Epithelial cell of esophagus (primary cell): ENCODE measurements at regions not wholly inside any gene's neighbourhood (a gene's known extent, or its start where the extent isn't known, plus 50 kb on each side); places are given as distances from the start of the nearest gene placed in this dataset.

ENCODE experiments used
- DNase-seq: peaks from one replicate; pipeline ENCODE4 v3.0.0; 2010; ENCODE audit warnings: low read depth
- H3K4me3 ChIP-seq: 2 replicates; pipeline ENCODE4 v1.5.1; 2011; ENCODE audit warnings: mild to moderate bottlenecking, low read length, control low read depth
- CTCF ChIP-seq: IDR thresholded peaks from 2 replicates; pipeline ENCODE4 v1.5.1; 2011; ENCODE audit warnings: low read depth, mild to moderate bottlenecking, low read length, control low read depth, inconsistent platforms; ENCODE audit not compliant: insufficient read depth; ENCODE audit errors: missing control alignments

DNA sequence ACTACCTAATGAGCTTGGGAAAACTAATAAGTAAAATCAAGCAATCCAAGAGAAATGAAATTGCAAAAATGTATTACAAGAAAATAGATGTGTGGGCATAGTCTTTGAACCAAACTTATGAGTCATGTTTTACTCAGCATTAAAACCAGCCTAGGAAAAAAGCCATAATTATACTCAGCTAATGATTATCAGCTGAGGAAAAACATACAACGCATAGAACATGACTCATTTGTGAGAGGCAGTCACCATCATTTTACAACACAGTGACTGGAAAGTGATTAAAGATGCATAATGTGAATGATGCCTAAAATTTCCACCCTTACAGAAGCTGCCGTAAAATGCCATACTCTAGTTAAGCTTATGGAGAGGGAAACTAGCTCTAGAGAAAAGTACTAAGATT lies 238.0 kb upstream of the EOMES start:
- no peak overlapping the region for H3K4me3 ChIP-seq
- no peak for TF ChIP-seq CTCF
- peak; percentile 76 for DNase-seq

- no peak overlapping the region for H3K4me3 ChIP-seq
- TF ChIP-seq CTCF, result no peak
- no peak for DNase-seq
Observed at GRCh38 chr3:27963519-27963918, 241.4 kb upstream of the EOMES start.

DNA sequence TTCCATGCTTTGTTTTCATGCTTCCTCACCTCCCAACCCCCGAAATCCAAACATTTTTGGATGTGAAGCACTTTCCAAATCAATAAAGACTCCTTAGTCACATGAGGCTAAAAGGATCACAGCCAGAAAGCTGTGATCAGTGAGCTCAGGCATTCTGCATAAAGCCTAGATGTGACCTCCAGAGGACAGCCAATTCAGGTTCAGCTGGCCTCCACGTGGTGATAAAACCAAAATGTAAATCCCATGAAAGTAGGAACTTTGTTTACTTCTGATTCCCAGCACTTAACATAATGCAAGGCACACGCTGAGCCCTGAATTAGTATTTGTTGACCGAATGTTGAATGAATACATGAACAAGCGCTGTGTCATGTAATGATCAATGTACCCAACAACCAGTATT lies 249.5 kb upstream of the EOMES start:
- TF ChIP-seq CTCF, result no peak
- DNase-seq, result no peak
- no peak overlapping the region for H3K4me3 ChIP-seq

DNA sequence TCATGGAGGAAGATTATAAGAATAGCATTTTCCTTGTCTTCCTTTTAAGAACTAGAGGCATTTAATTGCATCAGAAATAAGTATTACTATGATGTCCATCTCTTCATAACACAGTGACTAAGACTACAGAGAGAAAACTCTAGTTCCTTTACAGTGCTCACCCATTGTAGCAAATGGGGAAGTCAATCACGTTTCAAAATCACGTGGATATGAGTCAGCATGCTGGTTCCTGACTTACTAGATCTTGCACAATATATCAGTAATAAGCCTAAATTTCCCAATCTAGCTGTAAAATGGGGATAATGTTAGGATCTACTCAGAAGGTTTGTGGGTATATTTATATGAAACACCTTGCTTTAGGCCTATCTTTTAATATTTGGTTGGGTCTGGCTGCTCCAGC lies 254.8 kb upstream of the EOMES start:
- no peak overlapping the region for H3K4me3 ChIP-seq
- peak; percentile 91 for DNase-seq
- TF ChIP-seq CTCF, result no peak

- TF ChIP-seq CTCF, result no peak
- DNase-seq, result no peak
- H3K4me3 ChIP-seq, result no peak overlapping the region
Observed at GRCh38 chr3:27978440-27978839, 256.3 kb upstream of the EOMES start.

DNA sequence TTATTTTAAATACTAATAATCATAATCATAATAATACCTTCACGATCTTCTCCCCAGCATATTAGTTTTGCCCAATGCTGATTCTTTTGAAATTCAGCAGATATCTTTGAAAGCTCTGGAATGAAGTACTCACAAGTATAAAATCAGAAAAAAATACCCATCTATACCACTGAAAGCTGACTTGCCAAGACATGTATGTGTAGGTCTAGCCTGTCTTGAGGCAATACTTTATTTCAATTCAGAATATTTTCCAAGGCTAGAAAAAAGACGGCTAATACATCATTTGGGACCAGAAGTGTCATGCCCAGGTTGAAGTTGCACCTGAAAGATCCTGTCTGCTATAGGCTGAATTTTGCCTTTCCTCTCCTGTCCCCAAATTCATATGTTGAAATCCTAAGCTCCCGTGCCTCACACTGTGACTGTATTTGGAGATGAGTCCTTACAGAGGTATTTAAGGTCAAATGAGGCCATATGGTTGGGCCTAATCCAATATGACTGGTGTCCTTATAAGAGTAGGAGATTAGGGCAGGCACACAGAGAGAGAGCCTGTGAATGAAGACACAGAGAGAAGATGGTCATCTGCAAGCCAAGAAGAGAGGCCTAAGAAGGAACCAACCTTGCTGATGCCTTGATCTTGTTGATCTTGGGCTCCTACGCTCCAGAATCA lies 255.9 kb upstream of the CMC1 start:
- TF ChIP-seq CTCF, result no peak
- no peak overlapping the region for H3K4me3 ChIP-seq
- DNase-seq, result peak; percentile 60

DNA sequence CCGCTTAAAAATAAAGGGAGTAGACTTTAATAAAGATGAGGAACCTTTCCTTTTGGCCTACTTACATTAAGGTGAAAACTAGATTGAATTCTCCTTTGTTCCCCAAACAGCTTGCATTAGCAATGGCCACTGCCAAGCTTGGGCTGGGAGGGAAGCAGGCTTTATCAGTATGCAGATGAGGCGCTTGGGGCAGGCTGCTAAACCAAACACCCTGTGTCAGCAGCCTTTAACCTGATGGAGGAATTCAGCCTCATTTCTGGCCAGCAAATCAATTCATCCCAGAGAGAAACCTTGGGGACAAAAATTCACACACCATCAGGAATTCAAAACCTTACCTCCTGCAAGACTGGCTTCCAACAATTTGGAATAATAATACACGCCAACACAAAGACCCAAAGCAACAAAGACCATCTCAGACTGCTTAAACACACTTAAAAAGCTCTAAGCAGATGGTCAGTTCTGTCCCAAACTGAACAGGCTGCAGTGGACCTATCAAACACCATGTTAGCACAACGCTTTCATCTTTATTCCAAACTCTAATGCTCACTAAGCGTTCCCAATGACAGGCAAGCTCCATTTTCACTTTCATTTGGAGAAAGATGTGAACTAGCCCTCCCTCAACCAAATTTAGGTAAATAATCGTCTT lies 255.1 kb upstream of the CMC1 start:
- no peak for DNase-seq
- H3K4me3 ChIP-seq, result no peak overlapping the region
- no peak for TF ChIP-seq CTCF
